Kidney glomerular epithelial cell (primary cell): ENCODE measurements at regions not wholly inside any gene's neighbourhood (a gene's known extent, or its start where the extent isn't known, plus 50 kb on each side); places are given as distances from the start of the nearest gene placed in this dataset.
"Not testable (repeated sequence)": the region's sequence is repeated elsewhere in the genome, so short reads cannot be mapped to it uniquely, and the experiment has no call there.

Experiments used
- DNase-seq: peaks from one replicate; lab custom pipeline; 2025; lab: John Stamatoyannopoulos, UW

GRCh38 chr3:147672035-147672434, 262.9 kb downstream of the ZIC1 start:
- DNase-seq: no peak

- DNase-seq: no peak
Observed at GRCh38 chr3:147672436-147672835, 263.3 kb downstream of the ZIC1 start.

GRCh38 chr3:147675761-147676160, 266.6 kb downstream of the ZIC1 start:
- no peak for DNase-seq

GRCh38 chr3:147680837-147681483, 271.8 kb downstream of the ZIC1 start:
- no peak for DNase-seq

GRCh38 chr3:147688868-147689267, 279.7 kb downstream of the ZIC1 start:
- DNase-seq: no peak

- peak; percentile 39 for DNase-seq
Observed at GRCh38 chr3:147699175-147699838, 290.1 kb downstream of the ZIC1 start.

GRCh38 chr3:147701195-147701594, 292.0 kb downstream of the ZIC1 start:
- DNase-seq: no peak

- DNase-seq: no peak
Observed at GRCh38 chr3:147702509-147702908, 293.3 kb downstream of the ZIC1 start.

GRCh38 chr3:147705651-147706051, 296.5 kb downstream of the ZIC1 start:
- no peak for DNase-seq

GRCh38 chr3:147710753-147711152, 301.6 kb downstream of the ZIC1 start:
- DNase-seq: not testable (repeated sequence)

- no peak for DNase-seq
Observed at GRCh38 chr3:147712357-147712756, 303.2 kb downstream of the ZIC1 start.

- DNase-seq: not testable (repeated sequence)
Observed at GRCh38 chr3:147712758-147713157, 303.6 kb downstream of the ZIC1 start.

GRCh38 chr3:147713234-147714133, 304.3 kb downstream of the ZIC1 start:
- DNase-seq: no peak

- DNase-seq: no peak
Observed at GRCh38 chr3:147729641-147730040, 320.5 kb downstream of the ZIC1 start.

GRCh38 chr3:147730284-147730683, 321.1 kb downstream of the ZIC1 start:
- DNase-seq: no peak

- no peak for DNase-seq
Observed at GRCh38 chr3:147733217-147733616, 324.1 kb downstream of the ZIC1 start.

- no peak for DNase-seq
Observed at GRCh38 chr3:147735616-147736015, 326.5 kb downstream of the ZIC1 start.

- DNase-seq: no peak
Observed at GRCh38 chr3:147736226-147736625, 327.1 kb downstream of the ZIC1 start.

- no peak for DNase-seq
Observed at GRCh38 chr3:147737376-147737775, 328.2 kb downstream of the ZIC1 start.

- DNase-seq: no peak
Observed at GRCh38 chr3:147740928-147741327, 331.8 kb downstream of the ZIC1 start.

GRCh38 chr3:147744967-147745366, 335.8 kb downstream of the ZIC1 start:
- no peak for DNase-seq

GRCh38 chr3:147755310-147755709, 346.1 kb downstream of the ZIC1 start:
- DNase-seq: no peak

GRCh38 chr3:147756476-147756875, 347.3 kb downstream of the ZIC1 start:
- DNase-seq: no peak
